Activated B cell treated with CpG ODN at 0.5 μM for 24 hours (primary cell): ENCODE measurements at regions not wholly inside any gene's neighbourhood (a gene's known extent, or its start where the extent isn't known, plus 50 kb on each side); places are given as distances from the start of the nearest gene placed in this dataset.

Source experiments
- ATAC-seq: fragments of 200-7000 bp; cut with Tn5 transposase; one replicate; pipeline ENCODE4 v1.10.0; 2021; ENCODE audit warnings: low read depth, mild to moderate bottlenecking, moderate library complexity
- CTCF ChIA-PET: fragments of 350-600 bp; sonication (Branson Sonifier 250); formaldehyde crosslinking; loops from one replicate; lab custom pipeline; 2021; ENCODE audit warnings: antibody characterized with exemption; lab: Charles Lee
- POLR2A ChIA-PET: fragments of 350-600 bp; sonication (Branson Sonifier 250); formaldehyde crosslinking; loops from one replicate; lab custom pipeline; 2021; ENCODE audit warnings: antibody characterized with exemption; lab: Charles Lee
- DNase-seq: peaks from one replicate; pipeline ENCODE4 v3.0.0; 2022
- H3K27ac Mint-ChIP-seq: one replicate; pipeline ENCODE4 v1.8.0; 2020; ENCODE audit warnings: mixed read lengths
- H3K27me3 Mint-ChIP-seq: one replicate; pipeline ENCODE4 v1.8.0; 2021; ENCODE audit warnings: mixed read lengths
- H3K36me3 Mint-ChIP-seq: one replicate; pipeline ENCODE4 v1.8.0; 2021; ENCODE audit warnings: low read depth, mixed read lengths
- H3K4me1 Mint-ChIP-seq: one replicate; pipeline ENCODE4 v1.8.0; 2021; ENCODE audit warnings: mixed read lengths
- H3K4me3 Mint-ChIP-seq: one replicate; pipeline ENCODE4 v1.8.0; 2020; ENCODE audit warnings: mild to moderate bottlenecking, mixed read lengths
- H3K9me3 Mint-ChIP-seq: one replicate; pipeline ENCODE4 v1.8.0; 2020; ENCODE audit warnings: mixed read lengths
- intact Hi-C: fragments of 100-400 bp; cut with micrococcal nuclease; formaldehyde crosslinking; loops from one replicate; pipeline ENCODE4 v1.15.1; 2024
- TF ChIP-seq, protein P1 (sequence below): fragments of 200-600 bp; IDR thresholded peaks from one replicate; pipeline ENCODE4 v1.8.0; 2022; ENCODE audit warnings: antibody characterized with exemption, mild to moderate bottlenecking

GRCh38 chr7:85730012-85730411 is 543.2 kb upstream of the SEMA3D start:
- Mint-ChIP-seq H3K4me1 (no peaks in the 10 kb centered on the region), H3K27me3 (no peaks in the 10 kb centered on the region), H3K9me3 (peaks cover 5% of the 10 kb centered on the region), H3K36me3 (no peaks in the 10 kb centered on the region), H3K4me3 (no peak overlapping the region), H3K27ac (no peak overlapping the region)
- DNase-seq (no peak), ATAC-seq (no peak)
- ChIA-PET POLR2A (no interaction called here), CTCF (no interaction called here)
- intact Hi-C loops, result no loop called here
- TF ChIP-seq, protein P1, sequence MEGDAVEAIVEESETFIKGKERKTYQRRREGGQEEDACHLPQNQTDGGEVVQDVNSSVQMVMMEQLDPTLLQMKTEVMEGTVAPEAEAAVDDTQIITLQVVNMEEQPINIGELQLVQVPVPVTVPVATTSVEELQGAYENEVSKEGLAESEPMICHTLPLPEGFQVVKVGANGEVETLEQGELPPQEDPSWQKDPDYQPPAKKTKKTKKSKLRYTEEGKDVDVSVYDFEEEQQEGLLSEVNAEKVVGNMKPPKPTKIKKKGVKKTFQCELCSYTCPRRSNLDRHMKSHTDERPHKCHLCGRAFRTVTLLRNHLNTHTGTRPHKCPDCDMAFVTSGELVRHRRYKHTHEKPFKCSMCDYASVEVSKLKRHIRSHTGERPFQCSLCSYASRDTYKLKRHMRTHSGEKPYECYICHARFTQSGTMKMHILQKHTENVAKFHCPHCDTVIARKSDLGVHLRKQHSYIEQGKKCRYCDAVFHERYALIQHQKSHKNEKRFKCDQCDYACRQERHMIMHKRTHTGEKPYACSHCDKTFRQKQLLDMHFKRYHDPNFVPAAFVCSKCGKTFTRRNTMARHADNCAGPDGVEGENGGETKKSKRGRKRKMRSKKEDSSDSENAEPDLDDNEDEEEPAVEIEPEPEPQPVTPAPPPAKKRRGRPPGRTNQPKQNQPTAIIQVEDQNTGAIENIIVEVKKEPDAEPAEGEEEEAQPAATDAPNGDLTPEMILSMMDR, result no peak

GRCh38 chr7:85725026-85725425 is 538.2 kb upstream of the SEMA3D start:
- TF ChIP-seq, protein P1, result no peak
- DNase-seq, result no peak

GRCh38 chr7:85719981-85720953 is 533.4 kb upstream of the SEMA3D start:
- ChIA-PET CTCF (no interaction called here), POLR2A (no interaction called here)
- Mint-ChIP-seq H3K4me3 (no peak overlapping the region), H3K9me3 (no peaks in the 10 kb centered on the region), H3K27me3 (no peaks in the 10 kb centered on the region), H3K27ac (no peak overlapping the region), H3K4me1 (no peaks in the 10 kb centered on the region), H3K36me3 (no peaks in the 10 kb centered on the region)
- DNase-seq (no peak), ATAC-seq (no peak)
- intact Hi-C loops, result no loop called here
- TF ChIP-seq, protein P1, result no peak

More at GRCh38 chr7:85725026-85725425, 538.2 kb upstream of the SEMA3D start:
- CTCF ChIA-PET, result no interaction called here
- POLR2A ChIA-PET, result no interaction called here
- Mint-ChIP-seq H3K9me3 (peaks cover 3% of the 10 kb centered on the region), H3K4me1 (no peaks in the 10 kb centered on the region), H3K27ac (no peak overlapping the region), H3K27me3 (no peaks in the 10 kb centered on the region), H3K36me3 (no peaks in the 10 kb centered on the region), H3K4me3 (no peak overlapping the region)
- no peak for ATAC-seq
- intact Hi-C loops, result loop anchor here (2.0 kb wide), 1 partner anchor 56 kb away; no protein-coding TSS in a partner anchor

DNA sequence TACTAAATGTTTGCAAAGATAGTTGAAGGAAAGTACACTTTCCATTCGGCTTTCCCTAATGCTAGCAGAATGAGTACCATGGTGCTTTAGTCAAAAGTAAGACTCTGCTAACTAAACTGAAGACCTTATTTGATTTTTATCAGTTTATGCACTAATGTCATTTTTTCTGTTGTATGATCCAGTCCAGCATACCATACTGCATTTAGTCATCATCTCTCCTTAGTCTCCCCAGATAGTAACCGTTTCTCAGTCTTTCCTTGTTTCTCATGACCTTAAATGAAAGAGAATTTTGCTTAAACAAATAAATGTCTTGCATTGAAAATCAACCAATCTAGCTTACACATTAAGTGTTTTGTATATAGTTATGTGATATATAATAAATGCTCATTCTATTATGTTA is 529.5 kb upstream of the SEMA3D start:
- ChIA-PET CTCF (no interaction called here), POLR2A (no interaction called here)
- H3K27ac Mint-ChIP-seq, result no peak overlapping the region
- intact Hi-C loops, result no loop called here
- no peaks in the 10 kb centered on the region for H3K4me1 Mint-ChIP-seq
- no peaks in the 10 kb centered on the region for H3K9me3 Mint-ChIP-seq
- TF ChIP-seq, protein P1, result no peak
- no peaks in the 10 kb centered on the region for H3K27me3 Mint-ChIP-seq
- DNase-seq (no peak), ATAC-seq (no peak)
- no peaks in the 10 kb centered on the region for H3K36me3 Mint-ChIP-seq
- H3K4me3 Mint-ChIP-seq, result no peak overlapping the region

- TF ChIP-seq, protein P1, result no peak
- no peak overlapping the region for H3K4me3 Mint-ChIP-seq
- no peaks in the 10 kb centered on the region for H3K9me3 Mint-ChIP-seq
- ATAC-seq (no peak), DNase-seq (no peak)
- H3K4me1 Mint-ChIP-seq, result no peaks in the 10 kb centered on the region
- intact Hi-C loops, result no loop called here
- no peaks in the 10 kb centered on the region for H3K36me3 Mint-ChIP-seq
- no peaks in the 10 kb centered on the region for H3K27me3 Mint-ChIP-seq
- CTCF ChIA-PET, result no interaction called here
- H3K27ac Mint-ChIP-seq, result no peak overlapping the region
- POLR2A ChIA-PET, result no interaction called here
These were observed 528.1 kb upstream of the SEMA3D start for GRCh38 chr7:85714951-85715350.
